ENCODE measurements at regions not wholly inside any gene's neighbourhood (a gene's known extent, or its start where the extent isn't known, plus 50 kb on each side); places are given as distances from the start of the nearest gene placed in this dataset.
"Not testable (repeated sequence)": the region's sequence is repeated elsewhere in the genome, so short reads cannot be mapped to it uniquely, and the experiment has no call there.

DNA sequence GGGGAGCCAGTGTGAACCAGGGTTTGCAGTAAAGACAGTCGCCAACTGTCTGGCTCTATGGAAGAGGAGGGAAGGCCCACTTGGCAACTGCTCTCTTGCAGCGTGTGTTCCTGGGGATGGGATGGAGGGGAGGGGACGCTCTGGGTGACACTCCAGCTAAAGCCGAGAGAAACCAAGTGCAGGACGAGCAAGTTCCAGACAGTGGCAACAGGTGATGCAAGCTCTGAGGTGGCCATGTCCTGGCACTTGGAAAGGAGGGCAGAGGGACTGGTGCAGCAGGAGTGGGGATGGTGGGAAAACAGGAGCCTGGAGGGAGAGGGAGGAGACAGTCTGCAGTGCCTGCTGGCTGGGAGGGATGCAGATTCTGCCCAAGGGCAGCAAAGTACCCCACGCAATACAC lies 127.0 kb upstream of the ALDH3B2 start:
- TF ChIP-seq POLR2A, POLR2AphosphoS5 (IDR thresholded peaks at IDR 0.05): not testable (repeated sequence)
- TF ChIP-seq, protein P1, sequence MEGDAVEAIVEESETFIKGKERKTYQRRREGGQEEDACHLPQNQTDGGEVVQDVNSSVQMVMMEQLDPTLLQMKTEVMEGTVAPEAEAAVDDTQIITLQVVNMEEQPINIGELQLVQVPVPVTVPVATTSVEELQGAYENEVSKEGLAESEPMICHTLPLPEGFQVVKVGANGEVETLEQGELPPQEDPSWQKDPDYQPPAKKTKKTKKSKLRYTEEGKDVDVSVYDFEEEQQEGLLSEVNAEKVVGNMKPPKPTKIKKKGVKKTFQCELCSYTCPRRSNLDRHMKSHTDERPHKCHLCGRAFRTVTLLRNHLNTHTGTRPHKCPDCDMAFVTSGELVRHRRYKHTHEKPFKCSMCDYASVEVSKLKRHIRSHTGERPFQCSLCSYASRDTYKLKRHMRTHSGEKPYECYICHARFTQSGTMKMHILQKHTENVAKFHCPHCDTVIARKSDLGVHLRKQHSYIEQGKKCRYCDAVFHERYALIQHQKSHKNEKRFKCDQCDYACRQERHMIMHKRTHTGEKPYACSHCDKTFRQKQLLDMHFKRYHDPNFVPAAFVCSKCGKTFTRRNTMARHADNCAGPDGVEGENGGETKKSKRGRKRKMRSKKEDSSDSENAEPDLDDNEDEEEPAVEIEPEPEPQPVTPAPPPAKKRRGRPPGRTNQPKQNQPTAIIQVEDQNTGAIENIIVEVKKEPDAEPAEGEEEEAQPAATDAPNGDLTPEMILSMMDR (IDR thresholded peaks at IDR 0.05), result not testable (repeated sequence)
